Chondrocyte (in vitro differentiated cells): ENCODE measurements at regions not wholly inside any gene's neighbourhood (a gene's known extent, or its start where the extent isn't known, plus 50 kb on each side); places are given as distances from the start of the nearest gene placed in this dataset.

Experiments
- DNase-seq: peaks from one replicate; pipeline ENCODE4 v3.0.0; 2021; ENCODE audit warnings: mixed read lengths, low spot score
- H3K27ac Mint-ChIP-seq: one replicate; pipeline ENCODE4 v1.8.0; 2021; ENCODE audit warnings: mild to moderate bottlenecking, moderate library complexity, mixed read lengths; ENCODE audit not compliant: unreplicated experiment
- H3K27me3 Mint-ChIP-seq: 2 replicates; pipeline ENCODE4 v1.8.0; 2021; ENCODE audit warnings: low read depth, mixed read lengths
- H3K36me3 Mint-ChIP-seq: 2 replicates; pipeline ENCODE4 v1.8.0; 2021; ENCODE audit warnings: low read depth, mixed read lengths
- H3K4me1 Mint-ChIP-seq: 2 replicates; pipeline ENCODE4 v1.8.0; 2021; ENCODE audit warnings: low read depth, mild to moderate bottlenecking, mixed read lengths
- H3K4me3 Mint-ChIP-seq: one replicate; pipeline ENCODE4 v1.8.0; 2021; ENCODE audit warnings: mild to moderate bottlenecking, moderate library complexity, mixed read lengths; ENCODE audit not compliant: unreplicated experiment
- H3K9me3 Mint-ChIP-seq: 2 replicates; pipeline ENCODE4 v1.8.0; 2021; ENCODE audit warnings: low read depth, mixed read lengths
- TF ChIP-seq, protein P1 (sequence below): fragments of 200-600 bp; sonication (generic); IDR thresholded peaks from 2 replicates; pipeline ENCODE4 v1.5.0; 2021; ENCODE audit warnings: antibody characterized with exemption, mild to moderate bottlenecking, moderate library complexity

DNA sequence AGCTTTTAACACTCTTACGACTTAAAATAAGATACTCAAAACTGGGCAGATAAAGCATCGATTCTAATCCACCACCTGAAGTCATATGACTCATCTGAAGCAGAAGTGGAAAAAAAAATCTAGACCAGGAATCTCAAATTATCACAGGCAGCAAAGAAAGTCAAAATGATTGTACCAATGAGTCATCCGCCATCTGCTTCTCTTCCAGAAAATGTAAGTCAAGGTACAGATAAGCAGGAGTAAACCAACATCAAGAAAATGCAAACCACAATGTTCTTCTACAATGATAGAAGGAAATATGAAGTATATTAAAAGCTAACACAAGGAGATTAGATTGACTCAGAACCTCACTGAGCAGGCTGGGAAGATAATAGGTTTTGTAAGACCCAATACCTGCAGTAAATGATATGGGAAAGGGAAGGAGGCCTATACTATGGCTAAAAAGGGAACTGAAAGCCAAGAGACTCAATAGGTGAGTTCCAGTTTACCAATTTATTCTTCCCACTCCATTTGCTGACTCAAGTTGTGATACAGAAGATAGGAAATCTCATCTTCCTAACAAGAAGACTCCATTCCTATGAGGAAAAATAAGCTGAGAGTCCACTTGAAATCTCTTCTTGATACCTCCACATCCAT is 88.4 kb upstream of the TET2 start:
- peaks cover 4% of the 10 kb centered on the region for H3K27me3 Mint-ChIP-seq
- H3K27ac Mint-ChIP-seq = no peak overlapping the region
- TF ChIP-seq, protein P1, sequence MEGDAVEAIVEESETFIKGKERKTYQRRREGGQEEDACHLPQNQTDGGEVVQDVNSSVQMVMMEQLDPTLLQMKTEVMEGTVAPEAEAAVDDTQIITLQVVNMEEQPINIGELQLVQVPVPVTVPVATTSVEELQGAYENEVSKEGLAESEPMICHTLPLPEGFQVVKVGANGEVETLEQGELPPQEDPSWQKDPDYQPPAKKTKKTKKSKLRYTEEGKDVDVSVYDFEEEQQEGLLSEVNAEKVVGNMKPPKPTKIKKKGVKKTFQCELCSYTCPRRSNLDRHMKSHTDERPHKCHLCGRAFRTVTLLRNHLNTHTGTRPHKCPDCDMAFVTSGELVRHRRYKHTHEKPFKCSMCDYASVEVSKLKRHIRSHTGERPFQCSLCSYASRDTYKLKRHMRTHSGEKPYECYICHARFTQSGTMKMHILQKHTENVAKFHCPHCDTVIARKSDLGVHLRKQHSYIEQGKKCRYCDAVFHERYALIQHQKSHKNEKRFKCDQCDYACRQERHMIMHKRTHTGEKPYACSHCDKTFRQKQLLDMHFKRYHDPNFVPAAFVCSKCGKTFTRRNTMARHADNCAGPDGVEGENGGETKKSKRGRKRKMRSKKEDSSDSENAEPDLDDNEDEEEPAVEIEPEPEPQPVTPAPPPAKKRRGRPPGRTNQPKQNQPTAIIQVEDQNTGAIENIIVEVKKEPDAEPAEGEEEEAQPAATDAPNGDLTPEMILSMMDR = no peak
- H3K36me3 Mint-ChIP-seq = no peaks in the 10 kb centered on the region
- H3K4me3 Mint-ChIP-seq = no peak overlapping the region
- peaks cover 10% of the 10 kb centered on the region for H3K9me3 Mint-ChIP-seq
- peaks cover 4% of the 10 kb centered on the region for H3K4me1 Mint-ChIP-seq
- no peak for DNase-seq

DNA sequence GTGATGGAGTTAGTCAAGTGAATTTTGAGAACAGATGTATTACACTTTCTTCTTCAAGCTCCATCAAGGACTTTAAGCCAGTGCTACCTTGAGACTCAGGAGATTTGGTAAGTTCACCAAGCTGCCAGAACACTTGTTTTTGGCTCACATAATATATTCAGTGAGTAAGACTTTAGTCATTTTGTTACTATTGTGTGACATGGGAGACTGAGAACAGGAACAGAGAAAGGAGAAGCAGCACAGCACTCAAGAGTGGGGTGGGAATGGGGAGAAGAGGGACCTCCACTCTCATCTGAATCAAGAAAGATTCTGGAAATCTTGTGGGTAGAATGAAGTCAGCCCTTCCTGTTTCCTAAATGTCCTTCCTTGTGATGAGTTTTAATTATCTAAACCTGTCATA is 87.3 kb upstream of the TET2 start:
- TF ChIP-seq, protein P1 = no peak
- Mint-ChIP-seq H3K4me1 (peaks cover 4% of the 10 kb centered on the region), H3K36me3 (no peaks in the 10 kb centered on the region), H3K4me3 (no peak overlapping the region), H3K27me3 (peaks cover 2% of the 10 kb centered on the region), H3K27ac (no peak overlapping the region), H3K9me3 (peaks cover 2% of the 10 kb centered on the region)
- DNase-seq = no peak

DNA sequence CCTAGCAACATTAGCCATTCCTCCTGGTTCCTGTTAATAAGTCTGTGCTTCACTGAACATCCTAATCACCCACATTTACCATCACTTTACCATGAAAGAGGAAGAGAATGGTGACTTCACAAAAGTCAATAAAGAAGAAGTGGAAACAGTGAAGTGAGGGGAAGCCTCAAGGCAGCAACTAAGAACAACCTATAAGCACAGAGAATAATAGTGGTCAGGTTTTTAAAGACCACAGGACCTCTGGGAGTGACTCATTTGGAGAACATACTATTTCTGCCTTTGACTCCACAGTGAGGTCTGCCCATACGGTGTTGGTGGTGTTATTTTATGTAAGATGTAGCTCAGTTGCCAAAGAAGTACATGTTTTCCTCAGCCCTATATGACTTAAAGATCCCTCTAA is 86.0 kb upstream of the TET2 start:
- H3K4me3 Mint-ChIP-seq = no peak overlapping the region
- TF ChIP-seq, protein P1 = no peak
- no peak for DNase-seq
- H3K4me1 Mint-ChIP-seq = peaks cover 4% of the 10 kb centered on the region
- peaks cover 6% of the 10 kb centered on the region for H3K27me3 Mint-ChIP-seq
- peaks cover 2% of the 10 kb centered on the region for H3K9me3 Mint-ChIP-seq
- H3K36me3 Mint-ChIP-seq = no peaks in the 10 kb centered on the region
- H3K27ac Mint-ChIP-seq = no peak overlapping the region

DNA sequence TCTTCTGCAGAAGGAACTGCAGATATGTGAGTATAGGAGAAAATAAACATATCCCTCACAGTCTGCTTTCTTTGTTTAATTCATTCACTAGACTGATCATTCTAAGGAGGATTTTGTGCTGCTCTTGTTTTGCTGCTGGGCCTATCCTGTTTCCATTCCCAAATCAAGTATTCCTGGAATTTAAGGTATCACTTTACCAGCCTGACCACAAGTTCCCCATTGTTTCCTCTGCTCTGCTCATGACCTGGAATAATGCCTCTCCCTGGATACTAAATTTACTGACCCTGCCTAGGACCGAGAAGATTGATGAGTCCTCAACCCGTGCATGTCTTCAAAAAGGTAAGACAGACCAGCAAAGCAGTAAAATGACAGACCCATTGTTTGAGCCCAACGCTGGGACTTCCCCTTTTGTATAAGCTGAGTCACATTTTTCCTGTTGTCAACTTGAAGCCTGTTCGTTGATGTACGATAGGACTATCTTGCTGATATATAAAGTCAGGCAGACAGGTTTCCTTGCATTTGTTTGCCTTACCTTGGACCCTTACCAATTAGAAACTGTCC is 85.5 kb upstream of the TET2 start:
- Mint-ChIP-seq H3K4me3 (no peak overlapping the region), H3K27ac (no peak overlapping the region), H3K4me1 (peaks cover 4% of the 10 kb centered on the region), H3K36me3 (no peaks in the 10 kb centered on the region), H3K27me3 (peaks cover 6% of the 10 kb centered on the region), H3K9me3 (peaks cover 2% of the 10 kb centered on the region)
- DNase-seq = no peak
- TF ChIP-seq, protein P1 = no peak

DNA sequence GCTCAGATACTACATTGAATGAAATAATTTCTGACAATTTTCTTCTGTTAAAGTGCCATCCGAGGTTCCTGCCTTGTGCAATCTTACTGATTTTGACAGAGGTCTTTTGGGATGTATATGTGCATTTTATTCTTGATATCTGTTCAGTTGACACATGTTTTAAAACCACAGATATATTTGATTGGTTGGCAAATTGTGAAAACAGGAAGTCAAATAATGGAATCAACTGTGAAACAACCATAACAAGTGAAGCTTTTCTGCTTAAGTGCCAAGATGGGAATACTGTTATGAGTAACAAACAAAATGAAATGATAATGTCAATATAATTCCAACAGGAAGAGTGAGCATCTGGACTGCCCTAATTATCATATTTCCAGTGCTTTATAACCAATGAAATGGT is 84.9 kb upstream of the TET2 start:
- TF ChIP-seq, protein P1 = no peak
- peaks cover 6% of the 10 kb centered on the region for H3K27me3 Mint-ChIP-seq

More for the DNA sequence above, 84.9 kb upstream of the TET2 start:
- Mint-ChIP-seq H3K27ac (no peak overlapping the region), H3K36me3 (no peaks in the 10 kb centered on the region), H3K4me3 (no peak overlapping the region), H3K4me1 (peaks cover 4% of the 10 kb centered on the region), H3K9me3 (peaks cover 2% of the 10 kb centered on the region)
- DNase-seq = no peak
